Activated CD8-positive, alpha-beta memory T cell treated with anti-CD3 and anti-CD28 coated beads for 1 hour (primary cell): ENCODE measurements at regions not wholly inside any gene's neighbourhood (a gene's known extent, or its start where the extent isn't known, plus 50 kb on each side); places are given as distances from the start of the nearest gene placed in this dataset.

Experiments used
- DNase-seq, 2 donors: peaks; one replicate each; pipeline ENCODE4 v3.0.0-alpha.2; 2020; ENCODE audit warnings: low read depth in 1 of 2; ENCODE audit errors: extremely low read depth in 1 of 2

GRCh38 chr20:4371623-4372251, 122.7 kb upstream of the ADRA1D start:
- DNase-seq = no peak

GRCh38 chr20:4370851-4371250, 121.8 kb upstream of the ADRA1D start:
- DNase-seq = no peak

GRCh38 chr20:4369798-4370124, 120.7 kb upstream of the ADRA1D start:
- DNase-seq = no peak

GRCh38 chr20:4369119-4369797, 120.2 kb upstream of the ADRA1D start:
- DNase-seq = no peak

GRCh38 chr20:4366076-4366475, 117.0 kb upstream of the ADRA1D start:
- no peak for DNase-seq

- no peak for DNase-seq
Measured at GRCh38 chr20:4358552-4358951, 109.5 kb upstream of the ADRA1D start.

GRCh38 chr20:4352348-4352747, 103.3 kb upstream of the ADRA1D start:
- no peak for DNase-seq

- no peak for DNase-seq
Measured at GRCh38 chr20:4350096-4350495, 101.0 kb upstream of the ADRA1D start.

GRCh38 chr20:4344670-4345069, 95.6 kb upstream of the ADRA1D start:
- DNase-seq = no peak

- DNase-seq = no peak
Measured at GRCh38 chr20:4342609-4343008, 93.5 kb upstream of the ADRA1D start.

- DNase-seq = no peak
Measured at GRCh38 chr20:4341804-4342485, 92.9 kb upstream of the ADRA1D start.

- DNase-seq = no peak
Measured at GRCh38 chr20:4335722-4336121, 86.6 kb upstream of the ADRA1D start.

- DNase-seq = no peak
Measured at GRCh38 chr20:4332121-4332860, 83.2 kb upstream of the ADRA1D start.

GRCh38 chr20:4330011-4330410, 80.9 kb upstream of the ADRA1D start:
- no peak for DNase-seq

- DNase-seq = no peak
Measured at GRCh38 chr20:4329232-4329631, 80.1 kb upstream of the ADRA1D start.

GRCh38 chr20:4328541-4328940, 79.5 kb upstream of the ADRA1D start:
- DNase-seq = no peak

GRCh38 chr20:4327956-4328355, 78.9 kb upstream of the ADRA1D start:
- DNase-seq = no peak

- DNase-seq = no peak
Measured at GRCh38 chr20:4326195-4327065, 77.3 kb upstream of the ADRA1D start.

- no peak for DNase-seq
Measured at GRCh38 chr20:4325548-4326187, 76.6 kb upstream of the ADRA1D start.

- DNase-seq = no peak
Measured at GRCh38 chr20:4324611-4325243, 75.6 kb upstream of the ADRA1D start.
